Stimulated activated CD4-positive, alpha-beta T cell treated with anti-CD3 and anti-CD28 coated beads, Interleukin-2, amount 100 ng/mL, for 4 hours (primary cell): ENCODE measurements at regions not wholly inside any gene's neighbourhood (a gene's known extent, or its start where the extent isn't known, plus 50 kb on each side); places are given as distances from the start of the nearest gene placed in this dataset.

Experiments
- DNase-seq: peaks from one replicate; pipeline ENCODE4 v3.0.0-alpha.2; 2020; ENCODE audit warnings: low read depth

DNA sequence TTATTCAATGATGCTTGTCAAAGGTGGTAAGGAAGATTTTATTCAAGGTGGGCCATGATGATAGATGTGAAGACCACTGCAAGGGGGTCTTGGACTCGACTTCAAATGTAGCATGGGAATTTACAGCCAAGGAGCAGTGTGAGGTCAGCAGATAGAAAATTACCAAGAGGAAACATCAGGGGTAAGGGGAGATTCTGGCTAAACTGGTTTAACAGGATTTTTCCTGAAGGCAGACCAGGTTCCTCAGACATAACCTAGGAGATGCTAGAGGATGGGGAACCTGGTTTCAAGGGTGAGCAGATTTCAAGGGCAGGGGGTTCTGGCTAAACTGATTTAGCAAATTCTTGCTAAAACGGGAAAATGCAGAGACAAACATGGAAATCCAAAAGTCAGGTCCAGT lies 464.9 kb downstream of the TAFA4 start:
- DNase-seq = no peak

DNA sequence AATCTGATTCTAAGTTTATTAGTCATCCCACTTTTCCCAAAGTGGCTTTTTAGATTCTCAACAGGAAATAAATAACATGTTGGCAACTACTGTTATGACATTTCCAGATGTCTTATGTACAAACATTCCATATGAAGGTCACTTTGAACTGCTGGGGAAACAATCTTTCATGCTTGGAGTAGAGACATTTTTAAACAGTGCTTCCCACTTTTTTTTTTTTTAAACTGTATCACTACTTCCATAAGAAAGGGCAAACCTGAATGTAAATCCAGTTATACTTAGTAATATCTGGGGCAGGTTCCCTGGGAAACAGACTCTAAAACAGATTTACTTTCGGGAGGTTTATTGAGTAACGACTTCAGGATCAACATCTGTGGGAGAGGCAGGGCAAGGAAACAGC lies 473.8 kb downstream of the TAFA4 start:
- no peak for DNase-seq

DNA sequence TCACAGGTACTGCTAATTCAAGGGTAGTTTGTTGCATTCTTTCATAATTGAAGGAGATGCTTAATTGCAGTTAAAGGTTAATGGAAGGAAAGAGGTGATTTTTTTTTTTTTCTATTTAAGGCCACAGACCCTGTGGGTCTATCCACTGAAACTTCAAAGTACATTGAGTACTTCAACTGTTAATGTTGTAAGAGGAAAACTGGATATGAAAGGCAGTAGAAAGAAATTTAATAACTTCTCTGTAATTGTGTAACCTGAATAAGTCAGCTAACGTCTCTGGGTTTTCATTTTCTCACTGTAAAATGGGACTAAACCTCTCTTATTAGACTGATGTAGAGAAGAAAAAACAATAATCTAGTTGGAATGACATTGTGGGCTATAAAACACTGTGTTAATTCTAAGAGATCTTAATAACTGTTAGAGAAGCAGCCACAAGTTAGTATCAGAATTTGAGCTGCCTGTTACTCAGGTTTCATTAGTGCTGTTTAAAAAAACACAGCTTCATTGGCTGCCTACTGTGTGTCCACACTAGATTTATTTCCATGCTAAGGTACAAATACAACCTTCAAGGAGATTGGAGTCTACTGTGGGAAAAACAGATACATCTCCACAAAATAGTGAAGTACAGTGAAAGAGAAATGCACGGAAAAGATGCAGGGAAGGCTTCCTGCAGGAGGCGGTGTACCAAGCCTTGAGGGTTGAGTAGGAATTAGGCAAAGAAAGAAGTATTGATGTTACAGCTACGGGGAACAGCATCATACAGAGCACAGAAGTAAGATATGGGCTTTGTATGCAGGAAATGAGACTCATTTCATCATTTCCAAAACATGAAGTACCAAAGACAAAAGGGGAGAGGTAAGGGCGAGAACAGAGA lies 483.6 kb downstream of the TAFA4 start:
- DNase-seq = no peak

DNA sequence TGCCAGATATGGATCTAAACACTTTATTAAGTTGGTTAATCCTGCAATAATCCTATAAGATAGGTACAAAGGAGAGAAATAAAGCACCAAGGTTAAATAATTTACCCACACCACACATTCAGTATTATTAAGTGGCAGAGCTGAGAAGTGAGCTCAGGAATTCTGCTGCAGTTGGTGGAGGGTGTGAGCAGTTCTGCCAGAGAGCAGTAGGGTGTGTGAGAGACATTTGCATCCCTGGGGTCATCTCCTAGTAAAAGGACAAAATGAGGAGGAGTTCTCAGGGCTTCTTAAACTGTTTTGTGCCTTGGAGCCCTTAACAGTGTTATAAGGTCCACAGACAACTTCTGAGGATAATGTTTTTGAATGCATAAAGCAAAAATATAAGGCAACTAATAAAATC lies 484.5 kb downstream of the TAFA4 start:
- DNase-seq = no peak

DNA sequence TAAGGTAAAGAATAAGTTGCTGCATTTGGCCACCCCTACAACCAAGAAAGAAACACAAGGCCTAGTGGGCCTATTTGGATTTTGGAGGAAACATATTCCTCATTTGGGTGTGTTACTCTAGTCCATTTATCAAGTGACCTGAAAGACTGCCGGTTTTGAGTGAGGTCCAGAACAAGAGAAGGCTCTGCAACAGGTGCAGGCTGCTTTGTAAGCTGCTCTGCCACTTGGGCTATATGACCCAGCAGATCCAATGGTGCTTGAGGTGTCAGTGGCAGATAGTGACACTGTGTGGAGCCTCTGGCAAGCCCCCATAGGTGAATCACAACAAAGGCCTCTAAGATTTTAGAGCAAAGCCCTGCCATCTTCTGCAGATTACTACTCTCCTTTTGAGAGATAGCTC lies 491.3 kb downstream of the TAFA4 start:
- DNase-seq = no peak

DNA sequence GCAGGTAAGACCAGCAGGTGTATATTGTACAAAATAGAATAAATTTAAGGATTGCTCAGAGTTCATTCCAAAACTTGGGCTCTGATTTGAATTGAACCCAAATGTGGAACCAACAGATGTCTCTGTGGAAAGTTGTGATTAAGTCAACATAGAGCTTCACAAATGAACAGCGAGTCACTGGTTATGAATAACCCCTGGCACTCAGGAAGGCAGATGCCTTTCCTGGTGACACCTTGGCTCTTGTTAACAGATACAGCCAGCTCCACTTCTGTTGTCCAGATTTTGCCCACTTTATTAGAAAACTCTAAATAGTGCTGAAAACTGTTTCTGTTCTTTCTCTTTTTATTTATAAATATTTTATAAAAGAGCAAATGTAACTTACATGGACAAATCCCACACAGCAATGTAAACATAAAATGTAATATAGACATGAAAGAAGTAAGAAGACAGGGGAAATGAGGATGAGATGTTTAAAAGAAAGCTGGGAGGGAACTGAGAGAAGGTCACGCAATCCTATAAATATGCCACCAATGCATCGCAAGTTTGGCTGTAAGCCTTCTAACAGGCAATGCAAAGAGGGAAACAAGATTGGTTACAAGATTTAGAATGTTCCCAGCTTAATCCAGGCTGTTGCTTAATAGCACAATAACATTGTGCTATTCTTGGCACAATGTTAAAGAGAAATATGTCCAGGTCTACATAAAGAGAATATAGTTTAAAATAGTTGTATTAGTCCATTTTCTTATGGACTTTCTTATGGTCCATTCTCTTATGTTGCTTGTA lies 495.5 kb downstream of the TAFA4 start:
- no peak for DNase-seq

DNA sequence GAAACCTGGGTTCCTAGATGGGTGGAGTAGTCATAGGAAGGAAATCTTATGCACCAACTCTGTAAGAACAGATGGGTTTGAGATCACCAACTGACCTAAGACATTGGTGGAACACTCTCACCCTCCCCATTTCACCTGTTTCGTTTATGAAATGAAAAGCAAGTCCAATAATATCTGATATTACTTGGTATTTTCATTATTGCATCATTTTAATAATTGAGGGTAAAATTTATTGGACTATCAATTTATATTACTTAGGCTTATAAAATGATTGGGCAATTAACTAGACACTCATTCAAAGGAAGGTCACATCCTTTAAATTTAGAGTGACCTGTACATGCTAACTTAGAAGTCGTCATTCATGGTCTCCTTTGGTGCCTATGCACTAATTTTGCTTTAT lies 503.9 kb downstream of the TAFA4 start:
- no peak for DNase-seq

DNA sequence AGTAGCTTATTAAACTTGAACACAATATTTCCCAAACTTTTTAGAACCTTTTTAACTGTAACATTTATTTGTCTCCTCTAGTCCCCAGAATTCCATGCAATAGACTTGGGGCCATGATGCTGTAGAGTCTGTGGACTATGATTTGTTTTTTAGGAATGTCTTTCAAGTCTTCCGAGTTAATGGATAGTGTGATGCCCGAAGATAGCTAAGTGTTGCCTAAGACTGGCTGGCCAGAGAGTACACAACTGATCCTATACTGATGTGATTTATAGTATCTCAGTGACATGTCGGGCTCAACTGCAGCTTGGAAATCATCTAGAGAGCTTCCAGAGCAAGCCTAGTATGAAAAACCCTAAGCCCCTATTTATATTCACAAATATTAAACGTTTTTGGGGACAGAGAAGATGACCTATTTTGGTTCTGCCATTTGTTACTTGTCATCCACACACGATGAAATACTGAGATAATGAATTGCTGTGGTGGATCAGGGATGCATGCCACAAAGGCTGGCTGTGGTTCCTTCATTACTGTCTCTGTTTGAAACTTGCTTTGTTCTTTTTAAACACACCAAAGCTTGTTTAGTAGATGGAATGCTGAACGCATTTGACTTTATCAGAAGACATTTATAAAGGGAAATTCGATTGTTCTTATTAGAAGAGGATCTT lies 507.4 kb downstream of the TAFA4 start:
- no peak for DNase-seq

DNA sequence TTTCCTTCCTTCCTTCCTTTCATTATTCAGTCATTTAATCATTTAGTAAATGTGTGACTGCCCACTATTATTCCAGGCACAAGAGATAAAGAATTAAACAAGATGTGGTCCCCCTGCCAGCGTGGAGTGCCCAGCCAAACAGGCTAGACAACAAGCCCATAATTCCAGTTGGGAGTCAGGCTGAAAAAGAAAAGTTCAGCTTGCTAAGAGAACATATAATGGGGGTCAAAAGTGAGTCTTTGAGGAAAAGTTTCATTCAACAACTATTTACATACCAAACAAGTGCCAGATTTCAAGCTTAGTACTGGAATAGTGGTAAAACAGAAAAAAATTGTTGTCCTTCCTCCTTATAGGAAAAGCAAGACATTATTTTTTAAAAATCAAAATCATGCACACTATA lies 523.7 kb downstream of the TAFA4 start:
- no peak for DNase-seq

DNA sequence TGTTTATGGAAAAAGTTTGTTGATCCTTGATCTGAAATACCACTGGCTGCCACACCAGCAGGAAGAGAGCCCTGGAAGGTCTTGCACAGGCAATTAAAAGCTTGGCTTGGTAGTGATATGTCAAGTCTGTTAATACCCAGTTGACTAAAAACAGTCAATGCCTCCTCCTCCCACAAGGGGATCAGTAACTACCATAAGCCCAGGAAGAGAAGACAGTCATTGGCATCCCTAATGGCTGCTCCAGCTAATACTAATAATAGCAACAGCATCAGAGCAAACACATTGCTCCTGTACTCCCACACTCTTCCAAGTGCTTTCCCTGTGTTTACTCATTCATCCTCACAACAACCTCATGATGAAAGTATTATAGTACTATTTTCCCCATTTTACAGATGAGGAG lies 528.6 kb downstream of the TAFA4 start:
- DNase-seq = no peak

DNA sequence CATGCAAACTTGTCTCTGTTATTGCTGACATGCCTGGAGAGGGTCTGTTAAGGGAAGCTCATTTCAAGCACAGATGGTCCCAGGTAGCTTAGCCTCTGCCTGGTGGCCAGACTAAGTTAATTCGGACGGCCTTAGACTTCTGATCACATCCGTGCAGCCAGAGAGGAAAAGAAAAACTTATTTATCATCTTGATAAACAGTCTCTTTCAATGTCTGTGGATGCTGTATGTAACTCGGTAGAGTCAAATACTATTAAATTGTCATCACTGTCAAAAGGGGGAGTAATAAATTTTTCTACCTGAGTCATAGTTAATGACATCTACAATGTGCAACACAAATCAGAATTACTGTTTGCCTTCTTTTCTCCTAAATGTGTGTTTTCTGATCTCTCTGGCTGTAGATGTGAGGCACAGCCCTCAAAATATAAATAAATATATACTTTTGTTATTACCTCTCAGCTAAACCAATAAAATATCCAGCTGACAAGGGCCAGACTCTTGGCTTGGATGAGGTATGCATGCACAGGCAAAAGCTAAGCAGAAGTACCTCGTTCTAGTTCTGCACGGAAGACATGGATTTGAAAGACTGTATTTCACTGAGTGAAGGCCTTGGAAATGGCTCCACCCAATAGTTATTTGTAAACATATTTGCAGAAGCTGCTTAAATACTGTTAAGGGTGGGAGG lies 530.0 kb downstream of the TAFA4 start:
- no peak for DNase-seq

DNA sequence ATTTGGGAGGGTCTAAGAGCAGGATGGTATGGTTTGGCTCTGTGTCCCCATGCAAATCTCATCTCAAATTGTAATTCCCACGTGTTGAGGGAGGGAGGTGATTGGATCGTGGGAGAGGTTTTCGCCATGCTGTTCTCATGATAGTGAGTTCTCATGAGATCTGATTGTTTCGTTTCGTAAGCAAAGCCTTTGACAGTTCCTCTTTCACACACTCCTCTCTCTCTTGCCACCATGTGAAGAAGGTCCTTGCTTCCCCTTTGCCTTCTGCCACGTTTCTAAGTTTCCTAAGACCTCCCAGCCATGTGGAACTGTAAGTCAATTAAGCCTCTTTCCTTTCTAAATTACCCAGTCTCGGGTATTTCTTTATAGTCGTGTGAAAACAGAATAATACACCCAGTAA lies 553.7 kb downstream of the TAFA4 start:
- DNase-seq = no peak

DNA sequence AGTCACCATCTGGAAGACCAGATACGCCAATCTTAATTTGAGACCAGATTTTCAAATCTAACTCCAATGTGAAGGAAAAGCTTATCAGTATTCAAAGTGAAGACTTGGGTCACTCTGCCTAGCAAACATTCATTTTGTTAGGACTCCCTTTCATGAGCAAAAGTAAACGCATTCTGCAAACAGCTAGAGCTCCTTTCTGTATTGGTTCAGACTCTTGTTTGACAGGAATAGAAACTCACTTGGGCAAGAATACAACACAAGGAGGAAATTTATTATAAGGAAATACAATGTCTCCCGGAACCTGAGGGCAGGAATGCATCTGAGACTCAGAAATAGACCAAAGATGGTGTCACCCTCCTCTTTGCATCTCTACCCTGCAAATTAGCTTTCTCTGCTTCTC lies 558.6 kb downstream of the TAFA4 start:
- no peak for DNase-seq

DNA sequence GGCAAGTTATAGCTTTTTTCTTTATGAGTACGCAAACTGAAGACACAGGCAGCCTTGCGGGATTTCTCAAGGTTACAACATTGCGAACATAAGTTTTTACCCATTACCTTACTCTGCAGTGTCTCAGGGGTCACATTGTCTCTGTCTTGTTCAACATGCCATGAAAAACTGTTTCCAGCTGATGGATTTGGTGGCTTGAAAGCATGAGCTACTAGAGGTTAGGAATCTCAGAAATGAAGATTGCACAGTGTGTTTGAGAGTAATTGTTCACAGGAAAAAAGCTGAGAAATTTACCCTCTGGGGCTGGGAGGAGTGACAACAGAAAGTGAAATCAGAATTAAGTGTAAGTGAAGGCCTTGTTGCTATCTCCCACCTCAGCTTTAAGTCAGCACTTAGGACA lies 568.6 kb downstream of the TAFA4 start:
- no peak for DNase-seq

DNA sequence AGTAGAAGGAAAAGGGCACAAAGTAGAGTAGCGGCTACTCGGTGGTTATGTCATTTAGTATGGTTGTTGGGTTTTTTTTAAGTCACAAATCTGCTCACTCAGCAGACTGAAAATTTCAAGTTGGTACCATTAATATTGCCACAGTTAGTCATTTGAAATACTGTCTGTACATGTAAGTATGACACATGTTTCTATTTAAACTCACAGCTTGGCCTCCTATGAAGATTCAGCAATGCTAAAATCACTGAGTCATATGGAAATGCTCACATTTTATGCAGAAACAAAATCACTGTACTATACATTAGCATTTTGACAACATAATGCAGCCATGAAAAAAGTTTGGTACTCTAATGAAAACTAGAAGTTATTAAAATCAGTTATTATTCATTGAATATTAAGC lies 571.9 kb downstream of the TAFA4 start:
- DNase-seq = no peak

DNA sequence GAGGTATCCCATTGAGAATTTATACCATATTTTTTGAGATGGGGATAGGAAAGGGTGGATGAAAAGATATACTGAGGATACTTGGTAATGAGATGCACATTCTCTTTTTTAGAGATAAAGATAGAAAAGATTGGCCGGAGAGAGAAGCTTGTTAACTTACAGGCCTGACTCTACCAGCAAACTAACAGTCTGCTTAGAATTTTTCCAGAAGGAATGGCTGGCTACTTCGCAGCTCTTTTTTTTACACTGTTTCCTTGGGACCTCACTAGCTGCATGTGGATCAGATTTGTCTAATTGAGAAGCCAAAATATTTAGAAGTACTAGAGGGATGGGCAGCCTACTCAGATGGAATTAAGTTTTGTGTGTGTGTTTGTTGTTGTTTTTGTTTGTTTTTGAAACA lies 586.6 kb downstream of the TAFA4 start:
- DNase-seq = no peak

DNA sequence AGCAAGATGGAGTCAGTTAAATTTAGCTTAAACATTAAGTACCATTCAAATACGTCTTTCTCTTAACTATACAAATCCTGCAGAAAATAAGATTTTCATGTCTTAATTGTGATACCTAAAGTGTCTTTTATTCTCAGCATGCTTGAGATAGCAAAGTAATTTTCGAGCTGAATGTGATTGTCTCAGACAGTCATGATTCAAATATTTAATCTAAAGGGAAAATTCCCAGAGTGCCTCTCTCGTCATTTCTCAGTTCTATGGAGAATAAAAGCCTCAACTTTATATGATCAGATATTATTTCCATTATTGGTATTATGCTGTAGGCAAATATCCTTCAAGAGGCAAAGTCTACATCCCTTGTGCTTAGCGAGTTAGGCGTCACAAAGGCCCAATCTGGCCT lies 589.9 kb downstream of the TAFA4 start:
- no peak for DNase-seq

DNA sequence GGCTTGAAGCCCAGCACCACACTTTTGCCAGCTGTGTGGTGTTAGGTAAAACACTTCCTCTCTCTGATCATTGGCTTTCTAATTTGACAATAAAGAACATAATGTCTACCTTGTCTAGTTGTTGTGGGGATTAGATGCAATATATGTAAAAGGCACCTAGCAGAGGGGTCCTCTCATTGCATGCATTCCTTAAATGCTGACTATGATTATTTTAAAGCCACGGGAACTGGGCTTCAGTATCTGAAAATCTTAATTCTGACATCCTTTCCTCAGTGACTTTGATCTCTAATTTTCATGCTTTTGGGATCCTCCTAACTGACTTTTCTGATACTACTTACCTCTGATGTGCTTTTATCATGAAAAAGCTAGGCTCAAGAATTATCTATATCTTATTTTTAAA lies 596.3 kb downstream of the TAFA4 start:
- no peak for DNase-seq

DNA sequence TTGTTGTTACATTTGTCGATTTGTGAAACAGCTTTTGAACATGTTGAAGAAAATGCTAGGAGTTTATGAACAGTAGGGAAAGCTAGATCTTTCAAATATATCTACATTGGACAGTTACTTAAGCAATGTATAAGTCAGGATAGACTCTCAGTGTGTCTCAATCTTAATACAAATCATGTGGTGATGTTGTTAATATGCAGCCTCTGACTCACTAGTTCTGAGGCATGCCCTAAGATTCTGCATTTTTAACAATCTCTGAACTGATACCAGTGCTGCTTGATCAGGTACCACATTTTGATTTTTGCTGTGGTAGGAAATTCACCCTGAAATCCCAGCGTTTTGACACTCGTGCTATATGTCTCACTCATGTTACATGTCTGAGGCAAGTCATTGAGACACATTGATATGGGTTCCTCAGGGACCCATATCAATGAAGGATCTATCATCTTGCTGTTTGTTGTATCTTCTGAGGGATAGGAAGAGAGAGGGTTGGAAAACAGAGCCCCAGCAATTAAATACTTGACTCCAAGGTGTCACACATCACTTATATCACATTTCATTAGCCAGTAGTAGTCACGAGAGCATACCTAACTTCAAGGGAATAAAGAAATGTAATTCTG lies 597.9 kb downstream of the TAFA4 start:
- DNase-seq = no peak

DNA sequence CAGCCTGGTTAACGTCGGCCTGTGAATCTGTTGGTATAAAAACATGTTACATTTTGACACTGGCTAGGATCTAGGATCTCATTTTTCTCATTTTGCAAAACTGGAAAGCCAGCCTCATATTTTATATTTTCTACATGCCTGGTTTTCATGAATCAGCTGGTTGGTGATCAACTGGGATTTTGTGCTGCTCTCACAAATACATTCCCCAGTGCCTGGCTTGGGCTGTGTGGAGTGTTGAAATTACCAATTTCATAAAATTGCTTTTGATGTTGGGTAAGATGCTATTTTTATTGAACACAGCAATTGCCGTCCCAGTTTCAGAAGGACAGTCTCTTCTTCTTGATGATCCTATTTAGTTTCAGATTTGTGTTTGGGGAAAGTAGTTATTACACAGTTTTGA lies 604.3 kb downstream of the TAFA4 start:
- DNase-seq = no peak

DNA sequence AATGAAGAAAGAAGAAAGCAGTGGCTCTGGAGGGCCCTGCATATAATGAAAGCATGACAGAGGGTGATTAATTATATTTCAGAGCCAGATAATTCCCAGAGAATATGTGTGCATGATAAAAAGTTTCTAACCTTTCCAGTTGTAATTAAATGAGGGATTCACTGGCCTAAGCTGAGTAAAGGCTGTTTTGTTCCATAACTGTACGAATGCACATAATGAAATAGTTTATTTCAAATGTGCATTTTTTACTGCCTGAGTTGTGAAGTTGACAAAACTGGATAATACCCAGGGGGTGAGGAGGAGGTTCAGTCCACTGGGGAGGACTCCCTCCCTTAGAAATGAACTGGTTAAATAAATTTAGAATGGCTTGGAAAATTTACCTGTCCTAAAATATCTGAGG lies 616.4 kb downstream of the TAFA4 start:
- DNase-seq = no peak

DNA sequence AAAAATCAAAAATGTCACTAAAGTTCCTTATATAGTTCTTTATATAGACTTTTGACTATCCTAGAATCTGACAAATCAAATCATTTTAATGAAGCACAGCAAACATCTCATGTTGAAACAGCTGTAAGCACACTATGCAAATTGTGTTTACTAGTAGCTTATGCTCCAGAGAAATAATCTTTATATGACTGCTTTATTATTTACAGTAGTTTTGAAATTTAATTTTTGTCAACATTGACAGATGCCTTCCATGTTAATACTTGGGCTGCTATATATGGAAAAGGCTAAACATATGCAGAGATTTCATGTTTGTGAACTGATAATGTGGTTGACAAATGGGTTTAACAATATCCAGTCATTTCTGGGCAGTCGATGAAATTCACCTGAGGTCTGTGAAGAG lies 616.8 kb downstream of the TAFA4 start:
- no peak for DNase-seq
